ENCODE measurements at regions not wholly inside any gene's neighbourhood (a gene's known extent, or its start where the extent isn't known, plus 50 kb on each side); places are given as distances from the start of the nearest gene placed in this dataset.

DNA sequence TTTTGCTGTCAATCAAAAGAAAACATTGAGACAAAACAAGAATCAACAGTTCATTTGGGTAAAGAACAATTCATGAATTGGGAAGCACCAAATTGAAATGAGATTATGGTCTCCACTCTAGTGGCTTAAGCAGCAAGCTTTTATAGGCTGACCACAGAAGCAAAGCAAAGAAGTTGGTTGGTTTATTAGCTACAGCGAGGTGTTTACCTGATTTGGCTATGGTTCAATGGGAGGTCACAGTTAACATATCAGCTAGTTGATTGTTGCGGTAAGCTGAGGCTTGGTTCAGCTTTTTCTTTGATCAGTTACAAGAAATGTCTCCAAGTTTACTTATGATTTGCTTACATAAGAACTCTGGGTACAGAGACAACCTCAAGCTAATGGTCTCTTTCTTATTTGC is 640.5 kb upstream of the GOLIM4 start:
- TF ChIP-seq CTCF (optimal IDR thresholded peaks at IDR 0.05 in 1 of 3, IDR thresholded peaks at IDR 0.05 in 1 of 3, conservative IDR thresholded peaks at IDR 0.05 in 1 of 3; ENCODE audit: extremely low read depth in 1 of 3, insufficient read depth in 2 of 3, low read length in 3 of 3) (no peak), EZH2 (IDR thresholded peaks at IDR 0.05; ENCODE audit: low read length) (no peak)
- Histone ChIP-seq H2AFZ (ENCODE audit: control insufficient read depth, low read length) (no peak overlapping the region), H3K4me2 (ENCODE audit: control insufficient read depth, extremely low read depth, insufficient read depth, low read depth, low read length) (no peak overlapping the region), H3K9me3 (ENCODE audit: control insufficient read depth, low read depth, low read length) (no peaks in the 10 kb centered on the region), H3K79me2 (ENCODE audit: control insufficient read depth, insufficient read depth, low read length) (no peaks in the 10 kb centered on the region), H3K36me3 (ENCODE audit: control insufficient read depth in 2 of 2, extremely low read depth in 1 of 2, insufficient read depth in 2 of 2, low read length in 2 of 2) (no peaks in the 10 kb centered on the region), H3K9me1 (ENCODE audit: control insufficient read depth, extremely low read depth, insufficient read depth, low read length) (no peaks in the 10 kb centered on the region), H3K27ac (ENCODE audit: control insufficient read depth, insufficient read depth, low read length) (no peak overlapping the region), H3K9ac (ENCODE audit: control insufficient read depth, extremely low read depth, insufficient read depth, low read length) (no peak overlapping the region), H4K20me1 (ENCODE audit: control insufficient read depth, extremely low read depth, insufficient read depth, low read length) (no peaks in the 10 kb centered on the region), H3K4me1 (ENCODE audit: control insufficient read depth, extremely low read depth, insufficient read depth, low read length) (no peaks in the 10 kb centered on the region), H3K4me3 (ENCODE audit: control insufficient read depth in 2 of 3, extremely low read depth in 1 of 3, insufficient read depth in 2 of 3, low read depth in 1 of 3, low read length in 3 of 3) (no peak overlapping the region), H3K27me3 (ENCODE audit: control insufficient read depth, extremely low read depth, insufficient read depth, low read length) (no peaks in the 10 kb centered on the region)
- dilution Hi-C loops (cut with MboI; ENCODE audit: extremely low pct_ligation_motif_present, low sequenced_read_pairs): no loop called here
- FAIRE-seq (no peak), DNase-seq (ENCODE audit: low read depth, low spot score) (no peak)

GRCh38 chr3:168730073-168730472 is 634.3 kb upstream of the GOLIM4 start:
- Histone ChIP-seq H3K4me2 (ENCODE audit: control insufficient read depth, extremely low read depth, insufficient read depth, low read depth, low read length) (no peak overlapping the region), H3K36me3 (ENCODE audit: control insufficient read depth in 2 of 2, extremely low read depth in 1 of 2, insufficient read depth in 2 of 2, low read length in 2 of 2) (no peaks in the 10 kb centered on the region), H3K27me3 (ENCODE audit: control insufficient read depth, extremely low read depth, insufficient read depth, low read length) (no peaks in the 10 kb centered on the region), H3K4me1 (ENCODE audit: control insufficient read depth, extremely low read depth, insufficient read depth, low read length) (no peaks in the 10 kb centered on the region), H3K27ac (ENCODE audit: control insufficient read depth, insufficient read depth, low read length) (no peak overlapping the region), H3K9me3 (ENCODE audit: control insufficient read depth, low read depth, low read length) (no peaks in the 10 kb centered on the region), H3K4me3 (ENCODE audit: control insufficient read depth in 2 of 3, extremely low read depth in 1 of 3, insufficient read depth in 2 of 3, low read depth in 1 of 3, low read length in 3 of 3) (no peak overlapping the region), H3K9me1 (ENCODE audit: control insufficient read depth, extremely low read depth, insufficient read depth, low read length) (no peaks in the 10 kb centered on the region), H4K20me1 (ENCODE audit: control insufficient read depth, extremely low read depth, insufficient read depth, low read length) (no peaks in the 10 kb centered on the region), H3K79me2 (ENCODE audit: control insufficient read depth, insufficient read depth, low read length) (no peaks in the 10 kb centered on the region), H2AFZ (ENCODE audit: control insufficient read depth, low read length) (no peak overlapping the region), H3K9ac (ENCODE audit: control insufficient read depth, extremely low read depth, insufficient read depth, low read length) (no peak overlapping the region)
- TF ChIP-seq CTCF (optimal IDR thresholded peaks at IDR 0.05 in 1 of 3, IDR thresholded peaks at IDR 0.05 in 1 of 3, conservative IDR thresholded peaks at IDR 0.05 in 1 of 3; ENCODE audit: extremely low read depth in 1 of 3, insufficient read depth in 2 of 3, low read length in 3 of 3): no peak
- no peak for TF ChIP-seq EZH2 (IDR thresholded peaks at IDR 0.05; ENCODE audit: low read length)
- FAIRE-seq: no peak
- dilution Hi-C loops (cut with MboI; ENCODE audit: extremely low pct_ligation_motif_present, low sequenced_read_pairs): no loop called here
- DNase-seq (ENCODE audit: low read depth, low spot score): no peak

All from keratinocyte (primary cell).